ENCODE measurements at regions not wholly inside any gene's neighbourhood (a gene's known extent, or its start where the extent isn't known, plus 50 kb on each side); places are given as distances from the start of the nearest gene placed in this dataset.

DNA sequence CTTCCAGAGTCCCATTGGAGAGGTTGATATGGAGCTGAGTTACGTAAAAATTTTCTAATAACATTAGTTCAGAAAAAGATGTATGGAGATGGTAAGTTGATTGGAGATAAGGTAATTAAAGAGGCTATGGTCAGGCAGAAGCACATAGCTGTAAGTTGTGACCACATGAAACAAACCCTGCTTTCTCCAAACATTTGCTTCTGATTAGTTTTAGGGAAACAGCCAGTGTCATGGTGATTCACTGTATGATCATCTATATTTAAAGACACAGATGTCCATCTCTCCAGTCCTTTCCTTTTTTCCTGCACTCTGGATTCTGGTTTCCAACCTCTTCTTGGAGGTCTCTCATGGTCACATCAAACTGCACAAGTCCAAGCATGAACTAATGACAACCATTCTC lies 1550.8 kb upstream of the PIK3C3 start (continued):
- TF ChIP-seq, protein P1, sequence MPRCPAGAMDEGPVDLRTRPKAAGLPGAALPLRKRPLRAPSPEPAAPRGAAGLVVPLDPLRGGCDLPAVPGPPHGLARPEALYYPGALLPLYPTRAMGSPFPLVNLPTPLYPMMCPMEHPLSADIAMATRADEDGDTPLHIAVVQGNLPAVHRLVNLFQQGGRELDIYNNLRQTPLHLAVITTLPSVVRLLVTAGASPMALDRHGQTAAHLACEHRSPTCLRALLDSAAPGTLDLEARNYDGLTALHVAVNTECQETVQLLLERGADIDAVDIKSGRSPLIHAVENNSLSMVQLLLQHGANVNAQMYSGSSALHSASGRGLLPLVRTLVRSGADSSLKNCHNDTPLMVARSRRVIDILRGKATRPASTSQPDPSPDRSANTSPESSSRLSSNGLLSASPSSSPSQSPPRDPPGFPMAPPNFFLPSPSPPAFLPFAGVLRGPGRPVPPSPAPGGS (IDR thresholded peaks at IDR 0.05; ENCODE audit: borderline replicate concordance, insufficient read depth, low read depth, low read length, poor library complexity, severe bottlenecking), result no peak

DNA sequence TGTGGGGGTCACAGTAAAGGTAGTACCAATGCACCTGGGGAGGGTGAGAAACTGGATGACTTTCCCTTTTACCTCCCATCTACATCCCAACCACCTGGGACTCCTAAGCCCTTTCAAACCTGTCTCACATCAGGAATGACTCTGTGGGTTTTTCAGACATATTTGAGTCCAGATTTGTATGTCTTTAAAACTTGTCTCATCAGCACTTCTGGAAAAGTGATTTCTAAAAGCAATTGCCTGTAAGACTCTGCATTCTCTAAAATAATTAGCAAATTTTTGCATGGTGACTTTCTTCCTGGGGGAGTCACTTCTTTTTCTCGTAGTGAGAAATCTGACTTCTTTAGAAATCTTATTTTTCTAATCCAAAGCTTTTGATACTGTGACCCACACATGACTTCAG lies 1553.0 kb upstream of the PIK3C3 start:
- TF ChIP-seq HDGF (IDR thresholded peaks at IDR 0.05), result no peak
- no peak for TF ChIP-seq SIN3A (IDR thresholded peaks at IDR 0.05; ENCODE audit: low read depth, low read length)
- TF ChIP-seq EZH2 (IDR thresholded peaks at IDR 0.05; ENCODE audit: borderline replicate concordance, control insufficient read depth, low read depth, low read length), result no peak
- TF ChIP-seq SMARCA5 (IDR thresholded peaks at IDR 0.05), result no peak
- TF ChIP-seq FOXM1 (IDR thresholded peaks at IDR 0.05; ENCODE audit: low read depth, low read length), result no peak
- TF ChIP-seq, protein P2, sequence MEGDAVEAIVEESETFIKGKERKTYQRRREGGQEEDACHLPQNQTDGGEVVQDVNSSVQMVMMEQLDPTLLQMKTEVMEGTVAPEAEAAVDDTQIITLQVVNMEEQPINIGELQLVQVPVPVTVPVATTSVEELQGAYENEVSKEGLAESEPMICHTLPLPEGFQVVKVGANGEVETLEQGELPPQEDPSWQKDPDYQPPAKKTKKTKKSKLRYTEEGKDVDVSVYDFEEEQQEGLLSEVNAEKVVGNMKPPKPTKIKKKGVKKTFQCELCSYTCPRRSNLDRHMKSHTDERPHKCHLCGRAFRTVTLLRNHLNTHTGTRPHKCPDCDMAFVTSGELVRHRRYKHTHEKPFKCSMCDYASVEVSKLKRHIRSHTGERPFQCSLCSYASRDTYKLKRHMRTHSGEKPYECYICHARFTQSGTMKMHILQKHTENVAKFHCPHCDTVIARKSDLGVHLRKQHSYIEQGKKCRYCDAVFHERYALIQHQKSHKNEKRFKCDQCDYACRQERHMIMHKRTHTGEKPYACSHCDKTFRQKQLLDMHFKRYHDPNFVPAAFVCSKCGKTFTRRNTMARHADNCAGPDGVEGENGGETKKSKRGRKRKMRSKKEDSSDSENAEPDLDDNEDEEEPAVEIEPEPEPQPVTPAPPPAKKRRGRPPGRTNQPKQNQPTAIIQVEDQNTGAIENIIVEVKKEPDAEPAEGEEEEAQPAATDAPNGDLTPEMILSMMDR (IDR thresholded peaks at IDR 0.05 in 2 of 3, conservative IDR thresholded peaks at IDR 0.05 in 1 of 3; ENCODE audit: control insufficient read depth in 2 of 3, extremely low read depth in 1 of 3, insufficient read depth in 1 of 3, low read depth in 3 of 3, low read length in 3 of 3), result no peak
- TF ChIP-seq, protein P3, sequence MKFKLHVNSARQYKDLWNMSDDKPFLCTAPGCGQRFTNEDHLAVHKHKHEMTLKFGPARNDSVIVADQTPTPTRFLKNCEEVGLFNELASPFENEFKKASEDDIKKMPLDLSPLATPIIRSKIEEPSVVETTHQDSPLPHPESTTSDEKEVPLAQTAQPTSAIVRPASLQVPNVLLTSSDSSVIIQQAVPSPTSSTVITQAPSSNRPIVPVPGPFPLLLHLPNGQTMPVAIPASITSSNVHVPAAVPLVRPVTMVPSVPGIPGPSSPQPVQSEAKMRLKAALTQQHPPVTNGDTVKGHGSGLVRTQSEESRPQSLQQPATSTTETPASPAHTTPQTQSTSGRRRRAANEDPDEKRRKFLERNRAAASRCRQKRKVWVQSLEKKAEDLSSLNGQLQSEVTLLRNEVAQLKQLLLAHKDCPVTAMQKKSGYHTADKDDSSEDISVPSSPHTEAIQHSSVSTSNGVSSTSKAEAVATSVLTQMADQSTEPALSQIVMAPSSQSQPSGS (IDR thresholded peaks at IDR 0.05; ENCODE audit: low read length), result no peak
- no peak for TF ChIP-seq ESRRA (IDR thresholded peaks at IDR 0.05; ENCODE audit: low read length)
- no peak for TF ChIP-seq POLR2A (IDR thresholded peaks at IDR 0.05; ENCODE audit: low read depth, low read length)
- no peak for TF ChIP-seq POU2F2 (IDR thresholded peaks at IDR 0.05; ENCODE audit: borderline replicate concordance, low read depth, low read length)
- TF ChIP-seq, protein P4, sequence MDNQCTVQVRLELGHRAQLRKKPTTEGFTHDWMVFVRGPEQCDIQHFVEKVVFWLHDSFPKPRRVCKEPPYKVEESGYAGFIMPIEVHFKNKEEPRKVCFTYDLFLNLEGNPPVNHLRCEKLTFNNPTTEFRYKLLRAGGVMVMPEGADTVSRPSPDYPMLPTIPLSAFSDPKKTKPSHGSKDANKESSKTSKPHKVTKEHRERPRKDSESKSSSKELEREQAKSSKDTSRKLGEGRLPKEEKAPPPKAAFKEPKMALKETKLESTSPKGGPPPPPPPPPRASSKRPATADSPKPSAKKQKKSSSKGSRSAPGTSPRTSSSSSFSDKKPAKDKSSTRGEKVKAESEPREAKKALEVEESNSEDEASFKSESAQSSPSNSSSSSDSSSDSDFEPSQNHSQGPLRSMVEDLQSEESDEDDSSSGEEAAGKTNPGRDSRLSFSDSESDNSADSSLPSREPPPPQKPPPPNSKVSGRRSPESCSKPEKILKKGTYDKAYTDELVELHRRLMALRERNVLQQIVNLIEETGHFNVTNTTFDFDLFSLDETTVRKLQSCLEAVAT (IDR thresholded peaks at IDR 0.05), result no peak
- no peak for TF ChIP-seq SREBF1 (IDR thresholded peaks at IDR 0.05; ENCODE audit: low read length)
- TF ChIP-seq MEF2B (IDR thresholded peaks at IDR 0.05; ENCODE audit: partially characterized antibody, poor library complexity, severe bottlenecking), result no peak
- no peak for TF ChIP-seq SMC3 (IDR thresholded peaks at IDR 0.05; ENCODE audit: borderline replicate concordance, low read length)
- TF ChIP-seq, protein P5, sequence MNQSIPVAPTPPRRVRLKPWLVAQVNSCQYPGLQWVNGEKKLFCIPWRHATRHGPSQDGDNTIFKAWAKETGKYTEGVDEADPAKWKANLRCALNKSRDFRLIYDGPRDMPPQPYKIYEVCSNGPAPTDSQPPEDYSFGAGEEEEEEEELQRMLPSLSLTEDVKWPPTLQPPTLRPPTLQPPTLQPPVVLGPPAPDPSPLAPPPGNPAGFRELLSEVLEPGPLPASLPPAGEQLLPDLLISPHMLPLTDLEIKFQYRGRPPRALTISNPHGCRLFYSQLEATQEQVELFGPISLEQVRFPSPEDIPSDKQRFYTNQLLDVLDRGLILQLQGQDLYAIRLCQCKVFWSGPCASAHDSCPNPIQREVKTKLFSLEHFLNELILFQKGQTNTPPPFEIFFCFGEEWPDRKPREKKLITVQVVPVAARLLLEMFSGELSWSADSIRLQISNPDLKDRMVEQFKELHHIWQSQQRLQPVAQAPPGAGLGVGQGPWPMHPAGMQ (IDR thresholded peaks at IDR 0.05; ENCODE audit: borderline replicate concordance), result no peak
- WGBS (ENCODE audit: insufficient coverage, insufficient replicate concordance, low lambda C conversion rate, missing lambda C conversion rate), result 0% methylated on average over 1 of the region's 1 CpG
- Histone ChIP-seq H3K36me3 (ENCODE audit: control insufficient read depth in 2 of 2, insufficient read depth in 2 of 2, low read length in 1 of 2) (no peaks in the 10 kb centered on the region), H3K4me3 (no peak overlapping the region), H4K20me1 (ENCODE audit: control insufficient read depth, insufficient read depth) (no peaks in the 10 kb centered on the region), H3K4me2 (ENCODE audit: control insufficient read depth, insufficient read depth) (no peak overlapping the region), H3K9me3 (replicated peaks; ENCODE audit: control insufficient read depth, insufficient read depth, low read length) (no peaks in the 10 kb centered on the region), H2AFZ (ENCODE audit: control insufficient read depth, low read depth, low read length) (no peak overlapping the region), H3K9ac (ENCODE audit: control insufficient read depth, insufficient read depth, low read length) (no peak overlapping the region), H3K27me3 (replicated peaks in 1 of 2; ENCODE audit: control insufficient read depth in 2 of 2, insufficient read depth in 2 of 2, low read length in 1 of 2) (no peaks in the 10 kb centered on the region), H3K27ac (ENCODE audit: control insufficient read depth, insufficient read depth) (no peak overlapping the region), H3K79me2 (ENCODE audit: control insufficient read depth, insufficient read depth, low read length) (no peaks in the 10 kb centered on the region), H3K4me1 (ENCODE audit: control insufficient read depth, insufficient read depth, low read length) (no peaks in the 10 kb centered on the region)
- ChIA-PET SMC1A (ENCODE audit: uncharacterized antibody, unreplicated experiment) (no interaction called here), RAD21 (ENCODE audit: unreplicated experiment) (interaction anchor here (0.6 kb wide), 1 partner anchor 690 kb away, joined by 3 read pairs; no protein-coding TSS in a partner anchor), POLR2A (no interaction called here), CTCF (interaction anchor here (0.6 to 0.7 kb wide), 2 partner anchors 225 to 337 kb away, joined by 3 read pairs; no protein-coding TSS in a partner anchor)
- no TSS peak for BruUV-seq (replicated peaks)
- intact Hi-C loops (cut with micrococcal nuclease; ENCODE audit: unreplicated experiment), result no loop called here
- in situ Hi-C loops (cut with MboI), result no loop called here
- DNase-seq (ENCODE audit: low read depth, low spot score) (no peak), ATAC-seq (no peak), FAIRE-seq (no peak)

Measured in GM12878 (cell line).